ENCODE measurements at regions not wholly inside any gene's neighbourhood (a gene's known extent, or its start where the extent isn't known, plus 50 kb on each side); places are given as distances from the start of the nearest gene placed in this dataset.

DNA sequence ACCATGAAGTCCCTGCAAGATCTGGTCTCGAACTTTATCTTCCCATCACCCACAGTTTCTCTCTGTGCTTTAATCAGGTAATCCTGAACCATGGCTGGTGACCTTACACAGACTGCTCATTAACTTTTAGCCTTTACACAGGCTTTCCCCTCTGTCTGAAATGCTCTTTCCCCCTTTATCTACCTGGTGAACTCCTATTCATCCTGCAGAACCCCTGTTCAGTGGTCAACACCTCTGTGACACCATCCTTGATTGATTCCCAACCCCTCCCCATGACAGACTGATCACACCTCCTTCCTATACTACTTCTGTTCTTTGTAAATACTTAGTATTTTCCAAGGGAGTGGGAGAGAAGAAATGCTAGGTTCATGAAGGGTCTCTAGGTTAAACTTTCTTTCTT is 254.0 kb downstream of the RPS24 start:
- no peak for TF ChIP-seq EZH2 (IDR thresholded peaks at IDR 0.05; ENCODE audit: borderline replicate concordance, insufficient read depth, low read depth, low read length, poor library complexity, severe bottlenecking)
- TF ChIP-seq, protein P1, sequence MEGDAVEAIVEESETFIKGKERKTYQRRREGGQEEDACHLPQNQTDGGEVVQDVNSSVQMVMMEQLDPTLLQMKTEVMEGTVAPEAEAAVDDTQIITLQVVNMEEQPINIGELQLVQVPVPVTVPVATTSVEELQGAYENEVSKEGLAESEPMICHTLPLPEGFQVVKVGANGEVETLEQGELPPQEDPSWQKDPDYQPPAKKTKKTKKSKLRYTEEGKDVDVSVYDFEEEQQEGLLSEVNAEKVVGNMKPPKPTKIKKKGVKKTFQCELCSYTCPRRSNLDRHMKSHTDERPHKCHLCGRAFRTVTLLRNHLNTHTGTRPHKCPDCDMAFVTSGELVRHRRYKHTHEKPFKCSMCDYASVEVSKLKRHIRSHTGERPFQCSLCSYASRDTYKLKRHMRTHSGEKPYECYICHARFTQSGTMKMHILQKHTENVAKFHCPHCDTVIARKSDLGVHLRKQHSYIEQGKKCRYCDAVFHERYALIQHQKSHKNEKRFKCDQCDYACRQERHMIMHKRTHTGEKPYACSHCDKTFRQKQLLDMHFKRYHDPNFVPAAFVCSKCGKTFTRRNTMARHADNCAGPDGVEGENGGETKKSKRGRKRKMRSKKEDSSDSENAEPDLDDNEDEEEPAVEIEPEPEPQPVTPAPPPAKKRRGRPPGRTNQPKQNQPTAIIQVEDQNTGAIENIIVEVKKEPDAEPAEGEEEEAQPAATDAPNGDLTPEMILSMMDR (IDR thresholded peaks at IDR 0.05): no peak
